ENCODE measurements at regions not wholly inside any gene's neighbourhood (a gene's known extent, or its start where the extent isn't known, plus 50 kb on each side); places are given as distances from the start of the nearest gene placed in this dataset.

DNA sequence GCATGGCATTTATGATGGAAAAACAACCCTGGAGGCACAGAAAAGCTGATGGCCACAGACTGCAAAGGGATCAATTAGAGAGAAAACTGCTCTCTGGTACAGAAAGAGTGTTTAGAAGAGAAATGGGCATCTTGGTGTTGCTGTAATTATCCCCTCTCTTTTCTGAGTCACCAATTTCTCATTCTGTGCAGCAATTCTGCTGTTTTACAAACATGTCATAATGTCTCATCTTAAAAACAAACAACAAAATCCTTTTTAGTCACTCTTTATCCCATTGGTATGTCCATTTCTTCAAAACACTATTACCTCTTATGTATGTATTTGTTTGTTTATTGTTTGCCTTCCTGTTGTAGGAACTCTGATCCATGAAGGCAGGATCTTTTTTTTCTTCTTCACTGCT is 73.9 kb upstream of the HK2 start:
- H3K36me3 ChIP-seq (ENCODE audit: control insufficient read depth, insufficient read depth, low read length): no peaks in the 10 kb centered on the region
- no peak overlapping the region for H3K9ac ChIP-seq (ENCODE audit: low read depth, low read length)
- no peaks in the 10 kb centered on the region for H3K27me3 ChIP-seq (ENCODE audit: control insufficient read depth, insufficient read depth, low read length)
- H3K4me1 ChIP-seq (ENCODE audit: control insufficient read depth, insufficient read depth, low read length): peaks cover 8% of the 10 kb centered on the region
- no peak overlapping the region for H3K4me3 ChIP-seq (ENCODE audit: low read depth, low read length)
- H3K27ac ChIP-seq (ENCODE audit: low read depth, low read length): no peak overlapping the region
- peaks cover 3% of the 10 kb centered on the region; the same call in 1 of the 2 replicates for H3K9me3 ChIP-seq (ENCODE audit: control insufficient read depth, insufficient read depth, low read length)

DNA sequence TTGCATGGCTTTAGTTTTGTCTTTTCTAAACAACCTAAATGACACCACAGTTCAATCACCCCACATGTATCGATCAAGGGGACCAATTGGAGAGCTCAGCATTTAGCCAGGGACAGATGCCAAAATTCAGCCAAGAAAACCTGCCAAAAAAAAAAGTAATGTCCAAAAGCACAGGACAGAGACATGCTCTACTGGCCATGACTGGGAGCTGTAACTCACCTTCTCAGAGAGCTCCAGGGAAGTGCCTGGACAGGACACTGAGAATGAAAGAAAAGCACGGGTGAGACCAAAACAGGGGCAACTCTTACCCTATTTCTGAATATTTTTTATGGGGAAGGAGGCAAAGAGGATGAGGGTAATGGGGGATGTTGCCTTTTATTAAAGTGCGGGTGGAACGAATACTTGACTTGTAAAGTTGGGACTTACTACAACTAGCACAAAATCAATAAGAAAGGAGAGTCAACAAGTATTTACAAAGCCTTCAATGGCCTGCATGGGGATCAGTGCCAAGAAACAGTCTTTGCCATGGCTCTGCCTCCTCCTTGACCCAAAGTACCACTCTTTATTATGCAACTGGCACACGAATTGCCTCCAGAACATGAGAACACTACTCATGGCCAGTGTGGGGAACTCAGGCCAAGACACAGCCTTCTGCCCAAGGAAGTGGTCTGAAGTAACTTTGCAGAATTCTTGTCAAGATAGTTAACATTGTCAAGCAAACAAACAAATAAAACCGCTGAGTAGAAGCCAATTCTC is 72.9 kb upstream of the HK2 start:
- Histone ChIP-seq H3K27me3 (ENCODE audit: control insufficient read depth, insufficient read depth, low read length) (no peaks in the 10 kb centered on the region), H3K36me3 (ENCODE audit: control insufficient read depth, insufficient read depth, low read length) (no peaks in the 10 kb centered on the region), H3K9ac (ENCODE audit: low read depth, low read length) (no peak overlapping the region), H3K4me1 (ENCODE audit: control insufficient read depth, insufficient read depth, low read length) (peaks cover 8% of the 10 kb centered on the region), H3K9me3 (ENCODE audit: control insufficient read depth, insufficient read depth, low read length) (peaks cover 3% of the 10 kb centered on the region; the same call in 1 of the 2 replicates), H3K4me3 (ENCODE audit: low read depth, low read length) (no peak overlapping the region), H3K27ac (ENCODE audit: low read depth, low read length) (no peak overlapping the region)

DNA sequence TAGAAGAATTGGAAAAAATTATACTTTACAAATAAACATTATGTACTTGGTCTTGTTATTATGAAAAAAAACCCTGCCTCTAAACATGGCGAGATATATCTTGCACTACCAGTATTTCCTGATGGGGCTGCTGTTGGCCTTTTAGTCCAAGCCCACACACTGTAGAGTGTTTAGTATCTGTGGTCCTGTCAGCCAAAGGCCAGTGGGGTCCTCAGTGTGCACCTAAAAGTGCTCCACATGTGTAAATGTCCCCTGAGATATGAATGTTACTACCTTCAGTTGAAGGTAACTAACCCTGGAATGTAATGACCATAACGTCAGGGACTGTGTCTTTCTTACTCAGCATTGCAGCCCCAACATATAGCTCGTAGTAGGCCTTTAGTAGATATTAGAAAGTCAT is 71.1 kb upstream of the HK2 start:
- H3K9ac ChIP-seq (ENCODE audit: low read depth, low read length): no peak overlapping the region
- no peaks in the 10 kb centered on the region for H3K36me3 ChIP-seq (ENCODE audit: control insufficient read depth, insufficient read depth, low read length)
- H3K4me3 ChIP-seq (ENCODE audit: low read depth, low read length): no peak overlapping the region

DNA sequence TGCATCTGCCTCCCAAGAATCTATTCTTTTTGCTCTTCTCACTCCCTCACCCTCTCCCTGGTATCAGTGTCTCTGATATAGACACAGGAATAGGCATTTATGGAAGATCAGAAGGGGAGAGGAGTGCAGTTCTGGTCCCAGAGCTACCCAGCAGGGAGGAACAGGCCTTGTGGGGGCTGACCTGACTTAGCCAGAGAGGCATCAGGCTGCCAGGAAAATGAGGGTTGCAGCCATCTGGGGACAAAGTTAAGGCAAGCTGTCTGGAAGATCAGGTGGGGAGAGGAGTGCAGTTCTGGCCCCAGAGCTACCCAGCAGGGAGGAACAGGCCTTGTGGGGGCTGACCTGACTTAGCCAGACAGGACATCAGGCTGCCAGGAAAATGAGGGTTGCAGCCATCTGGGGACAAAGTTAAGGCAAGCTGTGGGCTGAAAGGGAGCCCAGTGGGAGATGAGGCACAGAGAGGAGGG is 69.9 kb upstream of the HK2 start:
- Histone ChIP-seq H3K4me3 (ENCODE audit: low read depth, low read length) (no peak overlapping the region), H3K9me3 (ENCODE audit: control insufficient read depth, insufficient read depth, low read length) (no peaks in the 10 kb centered on the region), H3K9ac (ENCODE audit: low read depth, low read length) (no peak overlapping the region), H3K4me1 (ENCODE audit: control insufficient read depth, insufficient read depth, low read length) (peaks cover 8% of the 10 kb centered on the region), H3K36me3 (ENCODE audit: control insufficient read depth, insufficient read depth, low read length) (no peaks in the 10 kb centered on the region), H3K27ac (ENCODE audit: low read depth, low read length) (no peak overlapping the region), H3K27me3 (ENCODE audit: control insufficient read depth, insufficient read depth, low read length) (no peaks in the 10 kb centered on the region)

More for the DNA sequence above, 71.1 kb upstream of the HK2 start:
- H3K27me3 ChIP-seq (ENCODE audit: control insufficient read depth, insufficient read depth, low read length): no peaks in the 10 kb centered on the region
- H3K4me1 ChIP-seq (ENCODE audit: control insufficient read depth, insufficient read depth, low read length): peaks cover 8% of the 10 kb centered on the region
- H3K9me3 ChIP-seq (ENCODE audit: control insufficient read depth, insufficient read depth, low read length): no peaks in the 10 kb centered on the region
- no peak overlapping the region for H3K27ac ChIP-seq (ENCODE audit: low read depth, low read length)

DNA sequence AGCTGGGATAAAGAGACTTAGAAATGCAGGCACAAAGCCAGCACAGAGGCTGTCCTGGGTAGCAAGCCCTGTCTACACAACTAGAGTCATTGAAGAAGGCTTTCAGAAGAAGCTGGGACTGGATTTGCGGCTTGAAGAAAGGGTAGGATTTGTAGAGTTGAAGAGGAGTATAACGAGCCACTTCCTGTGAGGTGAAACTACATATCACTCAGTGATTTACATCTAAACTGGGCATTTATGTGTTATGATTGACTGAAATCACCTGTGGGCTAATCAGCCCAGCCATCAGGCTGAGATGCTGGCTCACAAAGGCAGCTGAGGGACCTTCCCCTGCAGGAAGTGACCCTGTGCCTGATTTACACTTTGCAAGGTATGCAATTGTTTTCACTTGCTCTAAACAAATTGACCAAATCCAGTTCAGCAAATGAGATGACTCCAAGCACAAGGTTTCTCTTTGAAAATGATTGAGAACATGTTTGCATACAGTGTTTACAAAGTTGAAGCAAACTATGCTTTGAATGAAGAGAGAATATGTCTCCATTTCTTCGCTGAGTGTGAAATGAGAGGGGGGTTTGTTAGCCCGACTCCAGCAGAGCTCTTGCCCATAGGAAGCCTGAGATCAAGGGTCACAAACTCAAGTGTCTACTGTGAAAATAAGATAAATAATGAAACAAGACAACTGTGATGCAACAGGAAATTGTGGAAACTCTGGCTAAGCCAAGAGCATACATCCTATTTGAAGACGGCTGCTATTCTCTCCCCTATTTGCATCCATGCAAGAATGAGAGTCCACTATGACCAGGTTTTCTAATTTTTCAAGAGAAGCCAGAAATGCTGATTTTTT is 69.3 kb upstream of the HK2 start:
- Histone ChIP-seq H3K4me1 (ENCODE audit: control insufficient read depth, insufficient read depth, low read length) (peaks cover 8% of the 10 kb centered on the region), H3K27me3 (ENCODE audit: control insufficient read depth, insufficient read depth, low read length) (no peaks in the 10 kb centered on the region), H3K36me3 (ENCODE audit: control insufficient read depth, insufficient read depth, low read length) (no peaks in the 10 kb centered on the region), H3K9me3 (ENCODE audit: control insufficient read depth, insufficient read depth, low read length) (no peaks in the 10 kb centered on the region), H3K27ac (ENCODE audit: low read depth, low read length) (no peak overlapping the region), H3K9ac (ENCODE audit: low read depth, low read length) (no peak overlapping the region), H3K4me3 (ENCODE audit: low read depth, low read length) (no peak overlapping the region)

DNA sequence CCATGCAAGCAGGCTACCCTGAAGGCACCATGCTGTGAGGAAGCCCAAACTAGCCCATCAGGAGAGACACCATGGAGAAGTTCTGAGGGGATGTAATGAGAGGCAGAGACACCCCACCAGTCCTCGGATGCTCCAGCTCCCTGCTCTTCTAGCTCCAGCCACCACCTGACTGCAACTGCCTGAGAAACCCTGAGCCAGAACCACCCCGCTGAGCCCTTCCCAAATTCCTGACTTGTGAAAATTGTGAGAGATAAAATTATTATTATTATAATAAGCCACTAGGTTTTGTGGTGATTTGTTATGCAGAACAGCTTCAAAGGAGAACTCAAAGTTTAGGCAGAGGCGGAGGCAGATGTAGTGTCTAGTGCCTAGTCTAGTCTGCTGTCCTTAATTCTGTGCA is 67.1 kb upstream of the HK2 start:
- Histone ChIP-seq H3K9me3 (ENCODE audit: control insufficient read depth, insufficient read depth, low read length) (no peaks in the 10 kb centered on the region), H3K4me1 (ENCODE audit: control insufficient read depth, insufficient read depth, low read length) (peaks cover 8% of the 10 kb centered on the region), H3K36me3 (ENCODE audit: control insufficient read depth, insufficient read depth, low read length) (no peaks in the 10 kb centered on the region), H3K27ac (ENCODE audit: low read depth, low read length) (no peak overlapping the region), H3K27me3 (ENCODE audit: control insufficient read depth, insufficient read depth, low read length) (no peaks in the 10 kb centered on the region), H3K4me3 (ENCODE audit: low read depth, low read length) (no peak overlapping the region), H3K9ac (ENCODE audit: low read depth, low read length) (no peak overlapping the region)

DNA sequence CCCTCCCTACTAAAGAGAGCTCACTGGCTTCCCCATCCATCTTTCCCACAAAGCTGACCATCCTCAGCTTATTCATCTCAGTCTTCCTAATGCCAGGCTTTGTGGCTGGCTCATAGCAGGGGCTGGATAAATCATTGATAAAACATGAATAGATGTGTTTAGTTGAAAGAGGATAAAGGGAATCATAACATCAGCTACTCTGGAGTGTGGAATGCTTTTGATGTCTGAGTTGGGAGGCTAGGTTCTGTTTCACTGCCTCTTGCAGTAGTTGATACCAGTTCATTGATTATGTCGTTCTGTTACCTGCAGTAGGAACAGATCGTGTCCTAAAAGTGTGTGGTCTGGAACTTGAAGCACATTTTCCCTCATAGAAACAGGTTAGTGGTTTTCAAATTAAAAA is 66.3 kb upstream of the HK2 start:
- Histone ChIP-seq H3K4me3 (ENCODE audit: low read depth, low read length) (no peak overlapping the region), H3K36me3 (ENCODE audit: control insufficient read depth, insufficient read depth, low read length) (no peaks in the 10 kb centered on the region), H3K9ac (ENCODE audit: low read depth, low read length) (no peak overlapping the region), H3K9me3 (ENCODE audit: control insufficient read depth, insufficient read depth, low read length) (no peaks in the 10 kb centered on the region), H3K27ac (ENCODE audit: low read depth, low read length) (no peak overlapping the region), H3K4me1 (ENCODE audit: control insufficient read depth, insufficient read depth, low read length) (peaks cover 8% of the 10 kb centered on the region), H3K27me3 (ENCODE audit: control insufficient read depth, insufficient read depth, low read length) (no peaks in the 10 kb centered on the region)

DNA sequence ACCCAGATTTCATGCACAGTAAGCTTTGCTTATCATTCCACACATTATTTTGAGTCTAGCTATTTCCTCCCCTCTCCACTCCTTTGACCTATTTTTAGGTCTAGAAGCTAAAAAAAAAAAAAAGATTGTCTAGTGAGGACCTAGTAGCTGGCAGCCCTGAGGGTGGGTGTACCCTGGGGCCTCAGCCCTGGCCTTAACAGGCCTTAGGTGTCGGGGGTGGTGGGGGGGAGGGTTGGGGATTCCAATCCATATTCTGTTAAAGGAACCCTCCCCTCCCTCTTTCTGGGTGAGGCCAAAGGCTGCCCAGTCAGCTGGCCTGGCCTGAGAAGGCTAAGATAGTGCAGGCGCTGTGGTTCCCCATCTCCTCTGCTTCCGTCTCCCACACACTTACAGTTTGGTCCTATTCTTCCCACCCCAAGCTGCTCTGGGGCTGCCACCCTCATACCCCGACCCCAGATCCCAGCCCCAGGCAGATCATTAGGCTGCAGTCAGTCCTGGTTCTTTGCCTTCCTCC is 65.5 kb upstream of the HK2 start:
- Histone ChIP-seq H3K4me1 (ENCODE audit: control insufficient read depth, insufficient read depth, low read length) (peaks cover 8% of the 10 kb centered on the region), H3K27me3 (ENCODE audit: control insufficient read depth, insufficient read depth, low read length) (no peaks in the 10 kb centered on the region), H3K4me3 (ENCODE audit: low read depth, low read length) (no peak overlapping the region), H3K27ac (ENCODE audit: low read depth, low read length) (no peak overlapping the region), H3K9ac (ENCODE audit: low read depth, low read length) (no peak overlapping the region), H3K9me3 (ENCODE audit: control insufficient read depth, insufficient read depth, low read length) (no peaks in the 10 kb centered on the region), H3K36me3 (ENCODE audit: control insufficient read depth, insufficient read depth, low read length) (no peaks in the 10 kb centered on the region)

DNA sequence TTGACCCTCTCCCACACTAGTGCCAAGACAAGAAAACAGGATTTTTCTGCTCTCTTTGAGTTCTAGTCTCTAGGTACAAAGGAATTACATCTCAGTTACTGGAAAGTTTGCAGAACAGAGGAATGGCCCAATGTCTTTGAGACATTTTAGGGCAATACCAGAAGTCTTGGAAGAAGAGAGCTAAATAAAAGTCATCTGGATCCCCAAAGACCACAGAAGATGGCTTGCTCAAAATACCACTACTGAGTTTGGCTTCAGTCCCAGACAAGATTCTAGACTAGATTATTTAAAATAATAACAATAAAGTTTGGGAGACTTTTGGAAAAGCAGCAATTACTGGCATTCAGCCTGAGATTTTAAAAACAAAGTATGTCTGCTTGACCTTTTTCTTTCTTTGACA is 61.9 kb upstream of the HK2 start:
- H3K4me1 ChIP-seq (ENCODE audit: control insufficient read depth, insufficient read depth, low read length): no peaks in the 10 kb centered on the region
- H3K36me3 ChIP-seq (ENCODE audit: control insufficient read depth, insufficient read depth, low read length): no peaks in the 10 kb centered on the region

DNA sequence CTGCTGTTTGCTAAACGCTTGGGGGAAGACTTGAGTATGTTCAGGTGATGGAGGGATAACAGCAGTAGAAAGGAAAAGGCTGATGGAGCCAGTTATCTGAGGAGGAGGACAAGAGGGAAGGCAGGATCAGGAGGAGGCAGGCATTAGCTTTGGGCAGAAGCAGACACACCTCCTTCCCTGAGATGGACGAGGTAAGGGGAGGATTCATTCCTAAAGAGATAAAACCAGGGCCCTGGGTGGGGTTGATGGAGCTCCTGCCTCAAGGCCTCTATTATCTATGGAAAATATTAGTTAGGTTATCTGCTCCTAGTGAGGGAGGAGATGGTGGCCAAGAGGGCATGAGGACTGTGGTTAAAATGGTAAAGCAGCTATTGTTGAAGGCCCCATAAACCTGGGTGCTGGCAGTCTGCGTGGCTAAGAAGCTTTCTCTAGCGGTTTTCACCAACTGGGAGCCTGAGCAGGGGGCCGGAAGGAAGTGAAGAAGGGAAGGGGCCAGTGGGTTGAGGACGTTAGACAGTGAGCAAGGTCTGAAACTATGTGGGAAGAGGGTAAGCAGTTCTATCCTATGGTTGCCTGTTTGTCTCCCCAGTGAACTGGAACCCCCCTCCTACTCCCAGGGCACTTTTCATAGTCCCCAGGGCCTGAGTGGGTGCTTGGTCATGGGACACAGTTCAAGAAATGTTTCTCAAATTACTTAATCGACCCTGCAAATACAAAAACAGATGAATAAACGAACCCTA is 56.6 kb upstream of the HK2 start:
- Histone ChIP-seq H3K4me3 (ENCODE audit: low read depth, low read length) (no peak overlapping the region), H3K9ac (ENCODE audit: low read depth, low read length) (no peak overlapping the region), H3K27me3 (ENCODE audit: control insufficient read depth, insufficient read depth, low read length) (no peaks in the 10 kb centered on the region), H3K36me3 (ENCODE audit: control insufficient read depth, insufficient read depth, low read length) (no peaks in the 10 kb centered on the region), H3K27ac (ENCODE audit: low read depth, low read length) (no peak overlapping the region), H3K4me1 (ENCODE audit: control insufficient read depth, insufficient read depth, low read length) (peaks cover 9% of the 10 kb centered on the region; the same call in 1 of the 2 replicates), H3K9me3 (ENCODE audit: control insufficient read depth, insufficient read depth, low read length) (no peaks in the 10 kb centered on the region)

More for the DNA sequence above, 61.9 kb upstream of the HK2 start:
- Histone ChIP-seq H3K4me3 (ENCODE audit: low read depth, low read length) (no peak overlapping the region), H3K27ac (ENCODE audit: low read depth, low read length) (no peak overlapping the region), H3K9me3 (ENCODE audit: control insufficient read depth, insufficient read depth, low read length) (no peaks in the 10 kb centered on the region), H3K27me3 (ENCODE audit: control insufficient read depth, insufficient read depth, low read length) (no peaks in the 10 kb centered on the region), H3K9ac (ENCODE audit: low read depth, low read length) (no peak overlapping the region)
